KG1 (cell line): ENCODE measurements at regions not wholly inside any gene's neighbourhood (a gene's known extent, or its start where the extent isn't known, plus 50 kb on each side); places are given as distances from the start of the nearest gene placed in this dataset.

Experiments
- DNase-seq: peaks from one replicate; lab custom pipeline; 2025; lab: John Stamatoyannopoulos, UW

- no peak for DNase-seq
Observed at GRCh38 chr7:41339913-41340676, 362.8 kb downstream of the INHBA start.

GRCh38 chr7:41336981-41337380 lies 365.9 kb downstream of the INHBA start:
- no peak for DNase-seq

GRCh38 chr7:41336455-41336952 lies 366.4 kb downstream of the INHBA start:
- DNase-seq, result no peak

GRCh38 chr7:41334071-41334862 lies 368.6 kb downstream of the INHBA start:
- no peak for DNase-seq

- DNase-seq, result no peak
Observed at GRCh38 chr7:41333511-41333910, 369.4 kb downstream of the INHBA start.

GRCh38 chr7:41331194-41331593 lies 371.7 kb downstream of the INHBA start:
- no peak for DNase-seq

GRCh38 chr7:41328544-41328943 lies 374.3 kb downstream of the INHBA start:
- DNase-seq, result no peak

- no peak for DNase-seq
Observed at GRCh38 chr7:41328131-41328530, 374.8 kb downstream of the INHBA start.

GRCh38 chr7:41326616-41327015 lies 376.3 kb downstream of the INHBA start:
- DNase-seq, result no peak

- no peak for DNase-seq
Observed at GRCh38 chr7:41323806-41324205, 379.1 kb downstream of the INHBA start.

GRCh38 chr7:41319581-41319980 lies 383.3 kb downstream of the INHBA start:
- no peak for DNase-seq

- DNase-seq, result no peak
Observed at GRCh38 chr7:41316410-41316809, 386.5 kb downstream of the INHBA start.

- no peak for DNase-seq
Observed at GRCh38 chr7:41315764-41316163, 387.1 kb downstream of the INHBA start.

- no peak for DNase-seq
Observed at GRCh38 chr7:41313171-41313570, 389.7 kb downstream of the INHBA start.

GRCh38 chr7:41312235-41312634 lies 390.7 kb downstream of the INHBA start:
- DNase-seq, result no peak

- no peak for DNase-seq
Observed at GRCh38 chr7:41311301-41311700, 391.6 kb downstream of the INHBA start.

GRCh38 chr7:41306486-41306885 lies 396.4 kb downstream of the INHBA start:
- no peak for DNase-seq

GRCh38 chr7:41305001-41305400 lies 397.9 kb downstream of the INHBA start:
- no peak for DNase-seq

GRCh38 chr7:41303709-41304108 lies 399.2 kb downstream of the INHBA start:
- no peak for DNase-seq

- no peak for DNase-seq
Observed at GRCh38 chr7:41298409-41298808, 404.5 kb downstream of the INHBA start.

GRCh38 chr7:41297166-41297565 lies 405.7 kb downstream of the INHBA start:
- no peak for DNase-seq

GRCh38 chr7:41295455-41295815 lies 407.5 kb downstream of the INHBA start:
- no peak for DNase-seq
